PC-9 (cell line): ENCODE measurements at regions not wholly inside any gene's neighbourhood (a gene's known extent, or its start where the extent isn't known, plus 50 kb on each side); places are given as distances from the start of the nearest gene placed in this dataset.

ENCODE experiments used
- BruUV-seq: library from RNA; stranded (reverse); fragments of 400-500 nt; replicated peaks from 2 replicates; lab custom pipeline; 2021; lab: Mats Ljungman, UMichigan
- CTCF ChIA-PET: fragments of 300-600 bp; sonication (Branson Sonifier 250); formaldehyde crosslinking; loops from one replicate; lab custom pipeline; 2022; ENCODE audit warnings: antibody characterized with exemption; lab: Charles Lee
- POLR2A ChIA-PET: fragments of 300-600 bp; sonication (Branson Sonifier 250); formaldehyde crosslinking; loops from one replicate; lab custom pipeline; 2022; ENCODE audit warnings: antibody characterized with exemption; ENCODE audit not compliant: unreplicated experiment; lab: Charles Lee
- DNase-seq, 2 experiments: peaks; one replicate each; pipeline versions ENCODE4 v3.0.0 to v3.0.0-alpha.2; 2015 to 2022; ENCODE audit warnings: mixed read lengths in 1 of 2
- H2AFZ ChIP-seq: fragments of 200-600 bp; sonication (generic); 2 replicates; pipeline ENCODE4 v1.8.1; 2017; ENCODE audit warnings: antibody characterized with exemption
- H3F3A ChIP-seq: fragments of 200-600 bp; sonication (generic); 2 replicates; pipeline ENCODE4 v1.8.1; 2017; ENCODE audit warnings: antibody characterized with exemption, mild to moderate bottlenecking, low read depth; ENCODE audit not compliant: insufficient read depth
- H3K27ac ChIP-seq: fragments of 200-600 bp; sonication (generic); 2 replicates; pipeline ENCODE4 v1.6.1; 2016; ENCODE audit warnings: mixed run types
- H3K27me3 ChIP-seq: fragments of 200-600 bp; sonication (generic); 2 replicates; pipeline ENCODE4 v1.6.1; 2016; ENCODE audit warnings: low read depth, mixed run types; ENCODE audit not compliant: insufficient read depth
- H3K36me3 ChIP-seq: fragments of 200-600 bp; sonication (generic); 2 replicates; pipeline ENCODE4 v1.6.1; 2016; ENCODE audit warnings: low read depth, mixed run types
- H3K4me1 ChIP-seq: fragments of 200-600 bp; sonication (generic); replicated peaks from 2 replicates; pipeline ENCODE4 v1.6.1; 2016; ENCODE audit warnings: mixed run types; ENCODE audit not compliant: insufficient read depth
- H3K4me2 ChIP-seq: fragments of 200-600 bp; sonication (generic); 2 replicates; pipeline ENCODE4 v1.6.1; 2017; ENCODE audit warnings: mixed run types
- H3K4me3 ChIP-seq: fragments of 200-600 bp; sonication (generic); 2 replicates; pipeline ENCODE4 v1.6.1; 2016; ENCODE audit warnings: mixed run types
- H3K79me2 ChIP-seq: fragments of 200-600 bp; sonication (generic); 2 replicates; pipeline ENCODE4 v1.6.1; 2017; ENCODE audit warnings: low read depth, mixed run types
- H3K9me2 ChIP-seq: fragments of 200-600 bp; sonication (generic); 2 replicates; pipeline ENCODE4 v1.8.1; 2017; ENCODE audit warnings: mild to moderate bottlenecking; ENCODE audit not compliant: insufficient read depth
- H3K9me3 ChIP-seq: fragments of 200-600 bp; sonication (generic); 2 replicates; pipeline ENCODE4 v1.8.1; 2016; ENCODE audit warnings: low read depth; ENCODE audit not compliant: insufficient read depth
- H4K20me1 ChIP-seq: fragments of 200-600 bp; sonication (generic); 2 replicates; pipeline ENCODE4 v1.8.1; 2017; ENCODE audit not compliant: insufficient read depth
- EZH2 ChIP-seq: fragments of 200-600 bp; sonication (generic); IDR thresholded peaks from 2 replicates; pipeline ENCODE4 v1.8.0; 2017; ENCODE audit warnings: antibody characterized with exemption, low read depth
- intact Hi-C: fragments of 100-400 bp; cut with micrococcal nuclease; formaldehyde crosslinking; loops from one replicate; pipeline ENCODE4 v1.10.0; 2022; ENCODE audit not compliant: unreplicated experiment
- TF ChIP-seq, protein P1 (sequence below): fragments of 200-600 bp; sonication (generic); conservative IDR thresholded peaks from 2 replicates; pipeline ENCODE4 v1.6.1; 2017; ENCODE audit warnings: mixed run types, antibody characterized with exemption, mild to moderate bottlenecking, moderate library complexity

GRCh38 chr2:7728388-7728787 is 811.2 kb downstream of the RNF144A start:
- ChIA-PET POLR2A (no interaction called here), CTCF (no interaction called here)
- BruUV-seq: no TSS peak
- DNase-seq: no peak
- Histone ChIP-seq H3K4me1 (no peaks in the 10 kb centered on the region), H3F3A (no peaks in the 10 kb centered on the region), H3K79me2 (no peaks in the 10 kb centered on the region), H3K9me3 (no peaks in the 10 kb centered on the region), H4K20me1 (no peaks in the 10 kb centered on the region), H3K4me3 (no peak overlapping the region), H3K27me3 (peaks cover 54% of the 10 kb centered on the region), H3K4me2 (no peak overlapping the region), H2AFZ (no peak overlapping the region), H3K9me2 (no peaks in the 10 kb centered on the region), H3K27ac (no peak overlapping the region), H3K36me3 (no peaks in the 10 kb centered on the region)
- intact Hi-C loops: no loop called here
- TF ChIP-seq, protein P1, sequence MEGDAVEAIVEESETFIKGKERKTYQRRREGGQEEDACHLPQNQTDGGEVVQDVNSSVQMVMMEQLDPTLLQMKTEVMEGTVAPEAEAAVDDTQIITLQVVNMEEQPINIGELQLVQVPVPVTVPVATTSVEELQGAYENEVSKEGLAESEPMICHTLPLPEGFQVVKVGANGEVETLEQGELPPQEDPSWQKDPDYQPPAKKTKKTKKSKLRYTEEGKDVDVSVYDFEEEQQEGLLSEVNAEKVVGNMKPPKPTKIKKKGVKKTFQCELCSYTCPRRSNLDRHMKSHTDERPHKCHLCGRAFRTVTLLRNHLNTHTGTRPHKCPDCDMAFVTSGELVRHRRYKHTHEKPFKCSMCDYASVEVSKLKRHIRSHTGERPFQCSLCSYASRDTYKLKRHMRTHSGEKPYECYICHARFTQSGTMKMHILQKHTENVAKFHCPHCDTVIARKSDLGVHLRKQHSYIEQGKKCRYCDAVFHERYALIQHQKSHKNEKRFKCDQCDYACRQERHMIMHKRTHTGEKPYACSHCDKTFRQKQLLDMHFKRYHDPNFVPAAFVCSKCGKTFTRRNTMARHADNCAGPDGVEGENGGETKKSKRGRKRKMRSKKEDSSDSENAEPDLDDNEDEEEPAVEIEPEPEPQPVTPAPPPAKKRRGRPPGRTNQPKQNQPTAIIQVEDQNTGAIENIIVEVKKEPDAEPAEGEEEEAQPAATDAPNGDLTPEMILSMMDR: no peak
- TF ChIP-seq EZH2: no peak

GRCh38 chr2:7730449-7730848 is 813.2 kb downstream of the RNF144A start:
- no peak overlapping the region for H3K27ac ChIP-seq
- no peaks in the 10 kb centered on the region for H3K36me3 ChIP-seq
- no peak for DNase-seq
- intact Hi-C loops: no loop called here
- no peaks in the 10 kb centered on the region for H4K20me1 ChIP-seq
- H3K4me2 ChIP-seq: no peak overlapping the region
- H3K9me2 ChIP-seq: no peaks in the 10 kb centered on the region
- H3K4me3 ChIP-seq: no peak overlapping the region
- H3K9me3 ChIP-seq: no peaks in the 10 kb centered on the region
- no TSS peak for BruUV-seq
- H2AFZ ChIP-seq: no peak overlapping the region
- TF ChIP-seq, protein P1: no peak
- TF ChIP-seq EZH2: no peak
- no peaks in the 10 kb centered on the region for H3F3A ChIP-seq
- CTCF ChIA-PET: no interaction called here
- POLR2A ChIA-PET: interaction anchor here (0.6 kb wide), 1 partner anchor 377 kb away, joined by 3 read pairs; no protein-coding TSS in a partner anchor
- no peaks in the 10 kb centered on the region for H3K4me1 ChIP-seq
- H3K27me3 ChIP-seq: peaks cover 35% of the 10 kb centered on the region
- no peaks in the 10 kb centered on the region for H3K79me2 ChIP-seq

DNA sequence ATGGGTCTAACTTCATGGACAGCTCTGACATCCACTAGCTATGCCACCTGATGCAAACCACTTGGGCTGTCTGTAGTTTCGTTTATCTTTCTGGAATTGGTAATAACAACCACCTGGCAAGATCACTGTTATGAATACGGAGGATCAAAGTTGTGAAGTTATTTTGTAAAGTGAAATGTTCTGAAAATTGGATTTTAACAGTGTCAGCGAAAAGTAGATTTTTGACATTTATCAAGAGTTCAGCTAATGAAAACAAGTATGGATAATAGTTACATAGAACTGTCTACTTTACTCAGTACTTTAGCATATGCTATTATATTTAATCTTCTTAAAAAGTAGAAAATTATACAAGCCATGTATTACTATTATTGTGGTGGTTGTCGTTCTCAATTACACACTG is 813.8 kb downstream of the RNF144A start:
- Histone ChIP-seq H3K27ac (no peak overlapping the region), H3K36me3 (no peaks in the 10 kb centered on the region), H3K9me3 (no peaks in the 10 kb centered on the region), H2AFZ (no peak overlapping the region), H4K20me1 (no peaks in the 10 kb centered on the region), H3K79me2 (no peaks in the 10 kb centered on the region), H3F3A (no peaks in the 10 kb centered on the region), H3K4me1 (no peaks in the 10 kb centered on the region), H3K4me3 (no peak overlapping the region), H3K4me2 (no peak overlapping the region), H3K9me2 (no peaks in the 10 kb centered on the region), H3K27me3 (peaks cover 35% of the 10 kb centered on the region)
- ChIA-PET POLR2A (no interaction called here), CTCF (no interaction called here)
- no peak for DNase-seq
- intact Hi-C loops: no loop called here
- no TSS peak for BruUV-seq
- TF ChIP-seq EZH2: no peak
- TF ChIP-seq, protein P1: no peak
